ENCODE measurements at regions not wholly inside any gene's neighbourhood (a gene's known extent, or its start where the extent isn't known, plus 50 kb on each side); places are given as distances from the start of the nearest gene placed in this dataset.

GRCh38 chr16:85319984-85320440 lies 207.7 kb upstream of the CIBAR2 start:
- TF ChIP-seq EZH2 (conservative IDR thresholded peaks at IDR 0.05; ENCODE audit: low read depth, low read length): no peak
- no peak for TF ChIP-seq ZNF10 (CRISPR knock-in tag; IDR thresholded peaks at IDR 0.05; ENCODE audit: borderline replicate concordance, low read depth)
- no peak for TF ChIP-seq SNAPC5 (CRISPR knock-in tag; IDR thresholded peaks at IDR 0.05; ENCODE audit: borderline replicate concordance)
- TF ChIP-seq TCF12 (IDR thresholded peaks at IDR 0.05): no peak
- TF ChIP-seq TCF12 (CRISPR knock-in tag; IDR thresholded peaks at IDR 0.05): no peak
- no peak for TF ChIP-seq SP1 (IDR thresholded peaks at IDR 0.05)
- no peak for TF ChIP-seq SP1 (CRISPR knock-in tag; IDR thresholded peaks at IDR 0.05)
- TF ChIP-seq GABPA (IDR thresholded peaks at IDR 0.05; ENCODE audit: low read depth, low read length): no peak
- TF ChIP-seq GABPA (CRISPR knock-in tag; IDR thresholded peaks at IDR 0.05; ENCODE audit: low read depth): no peak
- no peak for TF ChIP-seq ZNF557 (CRISPR knock-in tag; IDR thresholded peaks at IDR 0.05)
- TF ChIP-seq TAF1 (CRISPR knock-in tag; IDR thresholded peaks at IDR 0.05): no peak
- TF ChIP-seq ESRRA (CRISPR knock-in tag; IDR thresholded peaks at IDR 0.05; ENCODE audit: low read depth): no peak
